K562 (cell line): ENCODE measurements at regions not wholly inside any gene's neighbourhood (a gene's known extent, or its start where the extent isn't known, plus 50 kb on each side); places are given as distances from the start of the nearest gene placed in this dataset.

Experiments used
- ATAC-seq: fragments of 200-7000 bp; cut with Tn5 transposase; 3 replicates; pipeline ENCODE4 v1.9.1; 2020; ENCODE audit warnings: moderate library complexity
- BruUV-seq: library from RNA; stranded (reverse); fragments of 400-500 nt; replicated peaks from 2 replicates; lab custom pipeline; 2021; lab: Mats Ljungman, UMichigan
- CTCF ChIA-PET: fragments of 300-600 bp; formaldehyde crosslinking; extraction: SDS; loops from one replicate; lab custom pipeline; 2021; ENCODE audit warnings: low intra/inter-chr PET ratio; lab: Yijun Ruan, JAX
- POLR2A ChIA-PET: fragments of 300-600, 350-650 bp; sonication (Branson Sonifier 250); formaldehyde crosslinking; extraction: SDS; loops from one replicate; lab custom pipeline; 2021; ENCODE audit warnings: antibody characterized with exemption, inconsistent platforms; lab: Yijun Ruan, JAX
- DNase-seq, 4 experiments: peaks; one replicate each; pipeline versions ENCODE4 v3.0.0 to v3.0.0-alpha.2; 2011 to 2018; ENCODE audit warnings: low spot score in 3 of 4, mixed read lengths in 3 of 4; ENCODE audit errors: extremely low read depth in 1 of 4
- FAIRE-seq: peaks from 2 replicates; lab custom pipeline; 2011; peaks lifted over from hg19 to GRCh38; lab: Jason Lieb, UNC
- H2AFZ ChIP-seq: 2 replicates; pipeline ENCODE4 v1.6.0; 2011; ENCODE audit warnings: low read depth, low read length, control low read depth, inconsistent platforms
- H3K27ac ChIP-seq: fragments of 200-600 bp; 3 replicates; pipeline ENCODE4 v1.8.0; 2011; ENCODE audit warnings: low read depth, mild to moderate bottlenecking, control low read depth, inconsistent platforms, low read length, moderate library complexity, mixed read lengths; ENCODE audit errors: extremely low read depth
- H3K27me3 ChIP-seq, 2 experiments: fragments of 300-600 bp in 1 of 2; 2 replicates in 1 of 2; 3 replicates in 1 of 2; pipeline versions ENCODE4 v1.6.0 to v1.8.0; 2011; ENCODE audit warnings: inconsistent platforms in 2 of 2, low read length in 2 of 2, mild to moderate bottlenecking in 1 of 2, mixed read lengths in 1 of 2, moderate library complexity in 1 of 2; ENCODE audit not compliant: control insufficient read depth in 2 of 2, insufficient read depth in 2 of 2
- H3K36me3 ChIP-seq: fragments of 300-600 bp; 3 replicates; pipeline ENCODE4 v1.8.0; 2011; ENCODE audit warnings: mild to moderate bottlenecking, low read length, inconsistent platforms; ENCODE audit not compliant: control insufficient read depth, insufficient read depth
- H3K4me1 ChIP-seq, 2 experiments: fragments of 200-600 bp in 1 of 2; replicated peaks in 1 of 2; 2 replicates in 1 of 2; 3 replicates in 1 of 2; pipeline versions ENCODE4 v1.5.1 to v1.8.0; 2011; ENCODE audit warnings: inconsistent platforms in 2 of 2, low read length in 2 of 2, mild to moderate bottlenecking in 1 of 2, mixed read lengths in 1 of 2, moderate library complexity in 1 of 2; ENCODE audit not compliant: control insufficient read depth in 2 of 2, insufficient read depth in 2 of 2
- H3K4me2 ChIP-seq: 2 replicates; pipeline ENCODE4 v1.6.1; 2011; ENCODE audit warnings: low read length, control low read depth, inconsistent platforms, mixed read lengths; ENCODE audit not compliant: insufficient read depth
- H3K4me3 ChIP-seq: fragments of 200-600 bp; sonication (generic), shearing (Covaris generic); 2 replicates; pipeline ENCODE4 v1.5.1; 2016; ENCODE audit warnings: control low read depth, inconsistent platforms
- H3K79me2 ChIP-seq: fragments of 200-600 bp; 3 replicates; pipeline ENCODE4 v1.8.0; 2011; ENCODE audit warnings: low read length, inconsistent platforms; ENCODE audit not compliant: control insufficient read depth, insufficient read depth
- H3K9ac ChIP-seq, 2 experiments: 2 replicates each; pipeline versions ENCODE4 v1.6.0 to v1.6.1; 2011; ENCODE audit warnings: low read depth in 2 of 2, low read length in 2 of 2, control low read depth in 1 of 2, inconsistent platforms in 1 of 2, mild to moderate bottlenecking in 1 of 2, mixed read lengths in 1 of 2; ENCODE audit not compliant: insufficient read depth in 1 of 2
- H3K9me1 ChIP-seq: one replicate; pipeline ENCODE4 v1.6.0; 2011; ENCODE audit warnings: inconsistent platforms, mild to moderate bottlenecking, low read length, moderate library complexity; ENCODE audit not compliant: control insufficient read depth, insufficient read depth
- H3K9me3 ChIP-seq: replicated peaks from 2 replicates; pipeline ENCODE4 v1.5.1; 2011; ENCODE audit warnings: low read depth, low read length, inconsistent platforms; ENCODE audit not compliant: control insufficient read depth, insufficient read depth
- H4K20me1 ChIP-seq: replicated peaks from 2 replicates; pipeline ENCODE4 v1.6.1; 2011; ENCODE audit warnings: low read length, inconsistent platforms, mixed read lengths; ENCODE audit not compliant: control insufficient read depth, insufficient read depth
- ATF1 ChIP-seq, 2 experiments: fragments of 450-650 bp in 1 of 2; IDR thresholded peaks; 2 replicates each; pipeline ENCODE4 v1.6.1; 2016; ENCODE audit warnings: missing compliant biosample characterization in 1 of 2, missing genetic modification characterization in 1 of 2
- CBFA2T2 ChIP-seq: fragments of 450-650 bp; conservative IDR thresholded peaks from 2 replicates; pipeline ENCODE4 v1.6.1; 2017; ENCODE audit warnings: mild to moderate bottlenecking
- CREM ChIP-seq: IDR thresholded peaks from 2 replicates; pipeline ENCODE4 v1.6.1; 2014; ENCODE audit warnings: antibody characterized with exemption, low read depth
- GTF2F1 ChIP-seq: IDR thresholded peaks from 2 replicates; pipeline ENCODE4 v1.6.1; 2011; ENCODE audit warnings: low read depth, low read length, improper control_type of control experiment
- HNRNPK ChIP-seq: fragments of 200-400 bp; formaldehyde crosslinking; IDR thresholded peaks from one replicate; pipeline ENCODE4 v1.6.1; 2018; ENCODE audit warnings: mild to moderate bottlenecking, low read depth, low read length; ENCODE audit not compliant: poor library complexity, severe bottlenecking
- HOMEZ ChIP-seq: fragments of 250-450 bp; sonication (Bioruptor Pico); IDR thresholded peaks from 2 replicates; pipeline ENCODE4 v1.4.0; 2020; ENCODE audit warnings: mild to moderate bottlenecking, moderate library complexity
- IRF2 ChIP-seq: sonication (generic); formaldehyde crosslinking; IDR thresholded peaks from 2 replicates; pipeline ENCODE4 v1.8.1; 2022; ENCODE audit warnings: mild to moderate bottlenecking, missing genetic modification reagents
- PRPF4 ChIP-seq: fragments of 200-400 bp; formaldehyde crosslinking; IDR thresholded peaks from one replicate; pipeline ENCODE4 v1.6.1; 2017; ENCODE audit warnings: low read length, low read depth, mild to moderate bottlenecking; ENCODE audit not compliant: insufficient read depth, poor library complexity, severe bottlenecking
- SFPQ ChIP-seq: fragments of 200-400 bp; formaldehyde crosslinking; IDR thresholded peaks from 2 replicates; pipeline ENCODE4 v1.6.1; 2017; ENCODE audit warnings: mild to moderate bottlenecking, low read depth, low read length, moderate library complexity
- SMARCA5 ChIP-seq: fragments of 450-650 bp; IDR thresholded peaks from 2 replicates; pipeline ENCODE4 v1.6.1; 2016
- SPI1 ChIP-seq: IDR thresholded peaks from 2 replicates; pipeline ENCODE4 v1.6.1; 2011; ENCODE audit warnings: low read depth, low read length, control low read depth, borderline replicate concordance
- SRSF1 ChIP-seq: fragments of 200-400 bp; formaldehyde crosslinking; IDR thresholded peaks from 2 replicates; pipeline ENCODE4 v1.6.1; 2017; ENCODE audit warnings: mild to moderate bottlenecking, low read depth, low read length, moderate library complexity
- ZNF436 ChIP-seq: fragments of 250-450, 450-650 bp; sonication (Bioruptor Pico); formaldehyde crosslinking; IDR thresholded peaks from 2 replicates; pipeline ENCODE4 v1.7.0; 2020; ENCODE audit warnings: mild to moderate bottlenecking
- ZNF696 ChIP-seq: fragments of 250-450 bp; sonication (Bioruptor Pico); conservative IDR thresholded peaks from 2 replicates; pipeline ENCODE4 v1.4.0; 2020; ENCODE audit warnings: mild to moderate bottlenecking, moderate library complexity
- WGBS: fragments of 100-300 bp; shearing (Covaris generic); methylation state at CpG from one replicate; pipeline ENCODE4 v1.1.6; 2016; ENCODE audit warnings: low coverage, mixed read lengths; ENCODE audit not compliant: insufficient coverage; ENCODE audit errors: missing lambda C conversion rate; 5-methylcytosine and 5-hydroxymethylcytosine counted together
- in situ Hi-C: fragments of 300-500 bp; cut with MboI; formaldehyde crosslinking; loops from 4 replicates; pipeline ENCODE4 v1.15.0; 2018; ENCODE audit warnings: inconsistent platforms, mixed read lengths
- intact Hi-C: fragments of 100-400 bp; cut with micrococcal nuclease; formaldehyde crosslinking; loops from 2 replicates; pipeline ENCODE4 v1.14.2; 2022

- no peak for TF ChIP-seq SFPQ
- TF ChIP-seq IRF2 (CRISPR knock-in tag) = no peak
- TF ChIP-seq CREM = no peak
- TF ChIP-seq ZNF696 = no peak
- TF ChIP-seq CBFA2T2 = no peak
- no peak for TF ChIP-seq ATF1 (CRISPR knock-in tag; IDR thresholded peaks at IDR 0.05)
- TF ChIP-seq ATF1 (tag; IDR thresholded peaks at IDR 0.05) = no peak
Observed at GRCh38 chr14:85221832-85222231, 308.1 kb upstream of the FLRT2 start (continued).

- CTCF ChIA-PET = no interaction called here
- Histone ChIP-seq H3K4me1 (no peaks in the 10 kb centered on the region), H4K20me1 (no peaks in the 10 kb centered on the region), H2AFZ (no peak overlapping the region), H3K79me2 (no peaks in the 10 kb centered on the region)
- 6% methylated on average over 1 of the region's 1 CpG for WGBS
- ATAC-seq (no peak), DNase-seq (no peak), FAIRE-seq (no peak)
- no peak for TF ChIP-seq PRPF4
- TF ChIP-seq SRSF1 = no peak
- no peak for TF ChIP-seq SMARCA5
- no peak for TF ChIP-seq HOMEZ (CRISPR knock-in tag)
- TF ChIP-seq SPI1 = no peak
- TF ChIP-seq ZNF436 = no peak
- no peak for TF ChIP-seq GTF2F1
- TF ChIP-seq HNRNPK = no peak
- TF ChIP-seq, all 486 proteins: peak for 0
- no peaks in the 10 kb centered on the region for H3K36me3 ChIP-seq
- no TSS peak for BruUV-seq
- in situ Hi-C loops (no loop called here), intact Hi-C loops (no loop called here)
- no peak overlapping the region for H3K4me2 ChIP-seq
- no peaks in the 10 kb centered on the region for H3K27me3 ChIP-seq
- H3K9me1 ChIP-seq = no peaks in the 10 kb centered on the region
- H3K4me3 ChIP-seq = no peak overlapping the region
- POLR2A ChIA-PET = no interaction called here
- H3K9ac ChIP-seq = no peak overlapping the region
- H3K9me3 ChIP-seq = no peaks in the 10 kb centered on the region
- H3K27ac ChIP-seq = no peak overlapping the region
Observed at GRCh38 chr14:85222341-85222740, 307.6 kb upstream of the FLRT2 start.
